Endothelial cell (in vitro differentiated cells): ENCODE measurements at regions not wholly inside any gene's neighbourhood (a gene's known extent, or its start where the extent isn't known, plus 50 kb on each side); places are given as distances from the start of the nearest gene placed in this dataset.

Experiments used
- DNase-seq: peaks from one replicate; pipeline ENCODE4 v3.0.0; 2021; ENCODE audit warnings: low spot score
- H3K27ac Mint-ChIP-seq: one replicate; pipeline ENCODE4 v1.8.0; 2021; ENCODE audit warnings: mixed read lengths, inconsistent platforms; ENCODE audit not compliant: unreplicated experiment
- H3K27me3 Mint-ChIP-seq: one replicate; pipeline ENCODE4 v1.8.0; 2021; ENCODE audit warnings: mild to moderate bottlenecking, moderate library complexity, mixed read lengths, inconsistent platforms; ENCODE audit not compliant: unreplicated experiment
- H3K36me3 Mint-ChIP-seq: one replicate; pipeline ENCODE4 v1.8.0; 2021; ENCODE audit warnings: mild to moderate bottlenecking, low read depth, mixed read lengths, inconsistent platforms; ENCODE audit not compliant: unreplicated experiment
- H3K4me1 Mint-ChIP-seq: one replicate; pipeline ENCODE4 v1.8.0; 2021; ENCODE audit warnings: mild to moderate bottlenecking, mixed read lengths, inconsistent platforms; ENCODE audit not compliant: unreplicated experiment
- H3K4me3 Mint-ChIP-seq: one replicate; pipeline ENCODE4 v1.8.0; 2021; ENCODE audit warnings: mild to moderate bottlenecking, mixed read lengths, inconsistent platforms; ENCODE audit not compliant: unreplicated experiment
- H3K9me3 Mint-ChIP-seq: one replicate; pipeline ENCODE4 v1.8.0; 2021; ENCODE audit warnings: mixed read lengths, inconsistent platforms; ENCODE audit not compliant: unreplicated experiment
- TF ChIP-seq, protein P1 (sequence below): fragments of 200-600 bp; sonication (generic); IDR thresholded peaks from one replicate; pipeline ENCODE4 v1.5.0; 2021; ENCODE audit warnings: antibody characterized with exemption; ENCODE audit not compliant: unreplicated experiment

DNA sequence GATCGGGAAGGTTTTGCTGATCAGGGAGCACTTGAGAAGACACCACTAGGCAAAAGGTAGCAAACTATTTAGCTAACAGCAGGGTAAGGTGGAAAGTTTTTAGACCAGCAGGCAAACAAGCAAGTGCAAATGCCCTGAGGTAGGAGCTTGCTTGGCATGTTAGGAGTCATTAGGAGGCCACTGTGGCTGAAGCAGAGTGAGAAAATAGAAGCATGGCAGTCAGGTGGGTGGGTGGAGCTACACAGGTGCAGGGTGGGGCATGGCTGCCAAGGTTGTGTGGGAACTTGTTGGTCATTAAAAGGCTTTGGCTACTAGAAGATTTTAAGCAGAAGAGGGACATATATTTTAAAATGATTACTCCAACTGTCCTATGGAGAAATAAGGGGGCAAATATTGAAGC lies 77.3 kb downstream of the EDN1 start:
- no peak for DNase-seq
- peaks cover 4% of the 10 kb centered on the region for H3K4me1 Mint-ChIP-seq
- H3K9me3 Mint-ChIP-seq: no peaks in the 10 kb centered on the region
- no peaks in the 10 kb centered on the region for H3K36me3 Mint-ChIP-seq
- no peak overlapping the region for H3K4me3 Mint-ChIP-seq
- H3K27ac Mint-ChIP-seq: no peak overlapping the region
- H3K27me3 Mint-ChIP-seq: no peaks in the 10 kb centered on the region
- TF ChIP-seq, protein P1, sequence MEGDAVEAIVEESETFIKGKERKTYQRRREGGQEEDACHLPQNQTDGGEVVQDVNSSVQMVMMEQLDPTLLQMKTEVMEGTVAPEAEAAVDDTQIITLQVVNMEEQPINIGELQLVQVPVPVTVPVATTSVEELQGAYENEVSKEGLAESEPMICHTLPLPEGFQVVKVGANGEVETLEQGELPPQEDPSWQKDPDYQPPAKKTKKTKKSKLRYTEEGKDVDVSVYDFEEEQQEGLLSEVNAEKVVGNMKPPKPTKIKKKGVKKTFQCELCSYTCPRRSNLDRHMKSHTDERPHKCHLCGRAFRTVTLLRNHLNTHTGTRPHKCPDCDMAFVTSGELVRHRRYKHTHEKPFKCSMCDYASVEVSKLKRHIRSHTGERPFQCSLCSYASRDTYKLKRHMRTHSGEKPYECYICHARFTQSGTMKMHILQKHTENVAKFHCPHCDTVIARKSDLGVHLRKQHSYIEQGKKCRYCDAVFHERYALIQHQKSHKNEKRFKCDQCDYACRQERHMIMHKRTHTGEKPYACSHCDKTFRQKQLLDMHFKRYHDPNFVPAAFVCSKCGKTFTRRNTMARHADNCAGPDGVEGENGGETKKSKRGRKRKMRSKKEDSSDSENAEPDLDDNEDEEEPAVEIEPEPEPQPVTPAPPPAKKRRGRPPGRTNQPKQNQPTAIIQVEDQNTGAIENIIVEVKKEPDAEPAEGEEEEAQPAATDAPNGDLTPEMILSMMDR: no peak

DNA sequence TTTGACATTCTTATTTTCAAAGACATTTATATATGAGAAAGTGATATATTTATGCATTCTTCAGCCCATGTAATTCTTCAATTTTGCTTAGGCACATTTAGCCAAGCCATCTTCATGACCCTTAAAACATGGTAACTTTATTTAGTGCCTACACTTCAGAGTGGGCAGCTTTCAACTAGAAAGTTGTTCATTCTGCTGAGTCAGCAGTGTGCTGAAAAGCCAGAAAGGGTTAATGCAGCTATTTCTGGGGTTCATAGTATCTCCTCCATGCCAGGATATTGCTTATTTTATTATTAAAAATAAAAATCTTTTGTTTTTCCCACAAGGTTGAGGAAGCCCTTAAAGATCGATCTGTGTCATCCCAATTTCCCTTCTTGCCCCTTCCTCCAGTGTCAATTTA lies 79.2 kb downstream of the EDN1 start:
- Mint-ChIP-seq H3K27ac (no peak overlapping the region), H3K36me3 (no peaks in the 10 kb centered on the region), H3K4me1 (peaks cover 4% of the 10 kb centered on the region), H3K4me3 (no peak overlapping the region), H3K27me3 (no peaks in the 10 kb centered on the region), H3K9me3 (no peaks in the 10 kb centered on the region)
- TF ChIP-seq, protein P1: no peak
- no peak for DNase-seq

DNA sequence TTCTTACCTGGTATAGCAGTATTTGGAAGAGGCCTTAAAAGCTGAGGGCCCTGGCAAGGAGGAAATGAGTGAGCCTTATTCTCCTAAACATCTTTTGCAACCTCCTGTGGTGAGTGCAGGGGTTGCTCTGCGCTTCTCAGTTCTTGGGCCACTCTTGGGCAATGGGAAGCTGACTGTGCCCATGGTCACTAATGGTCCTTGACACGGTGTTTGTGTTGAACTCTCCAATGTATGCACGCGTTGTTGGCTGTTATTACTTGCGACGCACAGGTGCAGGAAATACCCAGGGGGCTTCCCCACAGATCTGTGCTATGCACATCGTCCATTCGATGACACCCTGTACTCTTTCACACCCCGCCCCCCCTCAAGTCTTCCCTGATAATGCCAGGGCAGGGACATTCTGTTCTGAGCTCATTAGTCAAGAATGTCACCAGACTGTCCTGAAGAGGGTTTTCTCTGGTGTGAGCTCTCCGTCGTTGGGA lies 79.7 kb downstream of the EDN1 start:
- Mint-ChIP-seq H3K4me1 (peaks cover 4% of the 10 kb centered on the region), H3K4me3 (no peak overlapping the region), H3K27me3 (no peaks in the 10 kb centered on the region), H3K36me3 (no peaks in the 10 kb centered on the region), H3K27ac (no peak overlapping the region), H3K9me3 (no peaks in the 10 kb centered on the region)
- no peak for DNase-seq
- TF ChIP-seq, protein P1: no peak

DNA sequence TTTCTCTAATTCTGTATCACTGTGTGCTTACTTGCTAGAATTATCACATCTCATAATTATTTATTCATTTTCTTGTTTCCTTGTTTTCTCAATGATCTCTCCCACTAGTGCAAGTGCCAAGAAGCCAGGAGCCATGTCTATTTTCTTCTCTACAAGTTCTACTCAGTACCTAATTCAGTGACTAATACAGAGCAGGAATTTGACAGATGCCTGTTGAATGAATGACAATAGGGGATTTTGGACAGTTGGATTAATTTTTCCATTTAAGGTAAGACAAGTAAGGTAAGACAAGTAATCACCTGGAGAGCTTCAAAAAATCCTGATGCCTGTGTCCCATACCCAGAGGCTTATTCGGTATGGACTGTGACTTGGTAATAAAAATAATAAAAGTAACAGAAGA lies 81.0 kb downstream of the EDN1 start:
- Mint-ChIP-seq H3K36me3 (no peaks in the 10 kb centered on the region), H3K4me1 (no peaks in the 10 kb centered on the region), H3K27me3 (no peaks in the 10 kb centered on the region), H3K4me3 (no peak overlapping the region), H3K9me3 (no peaks in the 10 kb centered on the region), H3K27ac (no peak overlapping the region)
- DNase-seq: no peak
- TF ChIP-seq, protein P1: no peak

DNA sequence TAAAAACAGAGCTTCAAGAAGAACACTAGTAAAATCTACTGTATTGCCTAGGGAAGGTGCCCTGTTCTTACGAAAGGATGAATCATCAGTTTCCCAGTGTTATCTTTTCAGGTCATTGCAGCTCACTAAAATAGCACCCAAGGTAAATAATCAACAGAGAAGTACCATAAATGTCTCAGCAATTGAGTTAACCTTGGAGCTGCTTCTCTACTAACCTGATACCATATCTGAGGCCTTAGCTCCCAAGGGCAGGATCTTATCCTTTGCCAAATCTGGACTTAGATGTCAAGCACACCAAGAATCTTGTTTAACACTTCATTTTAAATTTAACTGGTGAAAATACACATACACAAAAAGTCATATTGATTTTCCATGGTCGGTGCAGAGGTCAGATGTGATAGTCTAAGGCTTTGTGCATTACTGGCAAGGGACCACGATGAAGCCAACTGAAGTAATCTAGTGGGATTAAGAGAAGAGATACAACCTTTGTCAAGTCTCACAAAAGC lies 81.5 kb downstream of the EDN1 start:
- H3K4me3 Mint-ChIP-seq: no peak overlapping the region
- TF ChIP-seq, protein P1: no peak
- no peaks in the 10 kb centered on the region for H3K36me3 Mint-ChIP-seq
- no peaks in the 10 kb centered on the region for H3K27me3 Mint-ChIP-seq
- H3K9me3 Mint-ChIP-seq: no peaks in the 10 kb centered on the region
- no peaks in the 10 kb centered on the region for H3K4me1 Mint-ChIP-seq
- DNase-seq: no peak
- no peak overlapping the region for H3K27ac Mint-ChIP-seq
